HepG2 (cell line): ENCODE measurements at regions not wholly inside any gene's neighbourhood (a gene's known extent, or its start where the extent isn't known, plus 50 kb on each side); places are given as distances from the start of the nearest gene placed in this dataset.
A peak's percentile ranks its signal among the peaks of the same experiment; 100 is the strongest.

Experiments
- ADNP ChIP-seq: sonication (generic); formaldehyde crosslinking; IDR thresholded peaks from 2 replicates; pipeline ENCODE4 v1.4.0; 2020; ENCODE audit warnings: missing genetic modification reagents
- CC2D1A ChIP-seq: sonication (generic); formaldehyde crosslinking; IDR thresholded peaks from 2 replicates; pipeline ENCODE4 v1.8.1; 2023; ENCODE audit warnings: mild to moderate bottlenecking, missing genetic modification reagents
- ELF4 ChIP-seq: sonication (generic); formaldehyde crosslinking; IDR thresholded peaks from 2 replicates; pipeline ENCODE4 v1.5.0; 2020; ENCODE audit warnings: missing genetic modification reagents, mild to moderate bottlenecking, moderate library complexity, borderline replicate concordance
- KDM5A ChIP-seq: fragments of 200-600 bp; sonication (generic); IDR thresholded peaks from 2 replicates; pipeline ENCODE4 v1.7.0; 2018; ENCODE audit warnings: antibody characterized with exemption, mild to moderate bottlenecking, low read length, borderline replicate concordance
- KDM6A ChIP-seq: IDR thresholded peaks from 2 replicates; pipeline ENCODE4 v1.6.1; 2016; ENCODE audit warnings: low read depth
- MBNL3 ChIP-seq: fragments of 250-450 bp; sonication (Bioruptor Pico); conservative IDR thresholded peaks from 2 replicates; pipeline ENCODE4 v1.8.0; 2022; ENCODE audit warnings: mild to moderate bottlenecking, inconsistent platforms
- MXI1 ChIP-seq: IDR thresholded peaks from 3 replicates; pipeline ENCODE4 v1.6.1; 2012; ENCODE audit warnings: low read depth, low read length, inconsistent platforms, borderline replicate concordance
- PPARG ChIP-seq: conservative IDR thresholded peaks from 2 replicates; pipeline ENCODE4 v1.6.1; 2016; ENCODE audit warnings: missing biosample characterization, missing genetic modification reagents
- RARG ChIP-seq: sonication (generic); formaldehyde crosslinking; IDR thresholded peaks from 2 replicates; pipeline ENCODE4 v1.4.0; 2020; ENCODE audit warnings: low read depth, mild to moderate bottlenecking, missing genetic modification reagents
- ZKSCAN5 ChIP-seq: sonication (generic); formaldehyde crosslinking; IDR thresholded peaks from 2 replicates; pipeline ENCODE4 v1.5.1; 2020; ENCODE audit warnings: mild to moderate bottlenecking, missing genetic modification reagents
- ZNF30 ChIP-seq: sonication (generic); formaldehyde crosslinking; IDR thresholded peaks from 2 replicates; pipeline ENCODE4 v1.5.0; 2020; ENCODE audit warnings: mild to moderate bottlenecking, missing genetic modification reagents
- ZNF460 ChIP-seq: sonication (generic); formaldehyde crosslinking; IDR thresholded peaks from 2 replicates; pipeline ENCODE4 v1.5.1; 2020; ENCODE audit warnings: missing genetic modification reagents, mild to moderate bottlenecking, borderline replicate concordance
- ZNF607 ChIP-seq: sonication (generic); formaldehyde crosslinking; IDR thresholded peaks from 2 replicates; pipeline ENCODE4 v1.5.1; 2020; ENCODE audit warnings: missing genetic modification reagents, mild to moderate bottlenecking, borderline replicate concordance
- ZNF644 ChIP-seq: IDR thresholded peaks from 2 replicates; pipeline ENCODE4 v1.6.1; 2016; ENCODE audit warnings: low read depth
- ZNF724P ChIP-seq: sonication (generic); formaldehyde crosslinking; IDR thresholded peaks from 2 replicates; pipeline ENCODE4 v1.8.0; 2022; ENCODE audit warnings: missing genetic modification reagents, borderline replicate concordance
- ZNF766 ChIP-seq: sonication (generic); formaldehyde crosslinking; IDR thresholded peaks from 2 replicates; pipeline ENCODE4 v1.5.0; 2020; ENCODE audit warnings: missing genetic modification reagents, borderline replicate concordance
- TF ChIP-seq, protein P1 (sequence below), 2 experiments: IDR thresholded peaks; 2 replicates each; pipeline ENCODE4 v1.6.1; 2011 to 2012; ENCODE audit warnings: low read length in 2 of 2, borderline replicate concordance in 1 of 2, low read depth in 1 of 2, mild to moderate bottlenecking in 1 of 2, moderate library complexity in 1 of 2
- TF ChIP-seq, protein P2 (sequence below): sonication (generic); formaldehyde crosslinking; IDR thresholded peaks from 2 replicates; pipeline ENCODE4 v1.5.1; 2020; ENCODE audit warnings: mild to moderate bottlenecking, moderate library complexity, missing genetic modification reagents
- TF ChIP-seq, protein P3 (sequence below): sonication (generic); formaldehyde crosslinking; IDR thresholded peaks from 2 replicates; pipeline ENCODE4 v1.5.1; 2020; ENCODE audit warnings: mild to moderate bottlenecking, missing genetic modification reagents, moderate library complexity
- TF ChIP-seq, protein P4 (sequence below): IDR thresholded peaks from 2 replicates; pipeline ENCODE4 v1.6.1; 2012; ENCODE audit warnings: low read depth, low read length, improper control_type of control experiment

DNA sequence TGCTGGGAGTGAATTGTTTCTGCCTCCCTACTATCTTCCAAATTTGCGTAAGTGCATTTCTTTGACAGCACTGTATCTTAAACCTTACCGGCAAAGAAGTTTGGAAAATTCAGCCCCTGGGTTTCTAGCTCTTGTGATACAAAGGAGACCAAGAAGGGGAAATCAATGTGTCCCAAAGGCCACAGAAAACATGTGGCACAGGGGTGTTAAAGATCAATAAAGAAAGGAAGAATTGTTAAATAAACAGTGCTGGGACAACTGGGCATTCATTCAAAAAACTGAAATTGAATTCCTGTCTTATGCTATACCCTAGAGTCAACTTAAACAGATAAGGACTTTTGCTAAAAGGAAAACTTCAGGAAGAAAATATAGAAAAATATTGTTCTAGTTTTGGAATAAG is 328.1 kb downstream of the MAN2A1 start (continued):
- TF ChIP-seq ADNP (CRISPR knock-in tag): no peak
- TF ChIP-seq ZKSCAN5: no peak
- TF ChIP-seq, protein P1, sequence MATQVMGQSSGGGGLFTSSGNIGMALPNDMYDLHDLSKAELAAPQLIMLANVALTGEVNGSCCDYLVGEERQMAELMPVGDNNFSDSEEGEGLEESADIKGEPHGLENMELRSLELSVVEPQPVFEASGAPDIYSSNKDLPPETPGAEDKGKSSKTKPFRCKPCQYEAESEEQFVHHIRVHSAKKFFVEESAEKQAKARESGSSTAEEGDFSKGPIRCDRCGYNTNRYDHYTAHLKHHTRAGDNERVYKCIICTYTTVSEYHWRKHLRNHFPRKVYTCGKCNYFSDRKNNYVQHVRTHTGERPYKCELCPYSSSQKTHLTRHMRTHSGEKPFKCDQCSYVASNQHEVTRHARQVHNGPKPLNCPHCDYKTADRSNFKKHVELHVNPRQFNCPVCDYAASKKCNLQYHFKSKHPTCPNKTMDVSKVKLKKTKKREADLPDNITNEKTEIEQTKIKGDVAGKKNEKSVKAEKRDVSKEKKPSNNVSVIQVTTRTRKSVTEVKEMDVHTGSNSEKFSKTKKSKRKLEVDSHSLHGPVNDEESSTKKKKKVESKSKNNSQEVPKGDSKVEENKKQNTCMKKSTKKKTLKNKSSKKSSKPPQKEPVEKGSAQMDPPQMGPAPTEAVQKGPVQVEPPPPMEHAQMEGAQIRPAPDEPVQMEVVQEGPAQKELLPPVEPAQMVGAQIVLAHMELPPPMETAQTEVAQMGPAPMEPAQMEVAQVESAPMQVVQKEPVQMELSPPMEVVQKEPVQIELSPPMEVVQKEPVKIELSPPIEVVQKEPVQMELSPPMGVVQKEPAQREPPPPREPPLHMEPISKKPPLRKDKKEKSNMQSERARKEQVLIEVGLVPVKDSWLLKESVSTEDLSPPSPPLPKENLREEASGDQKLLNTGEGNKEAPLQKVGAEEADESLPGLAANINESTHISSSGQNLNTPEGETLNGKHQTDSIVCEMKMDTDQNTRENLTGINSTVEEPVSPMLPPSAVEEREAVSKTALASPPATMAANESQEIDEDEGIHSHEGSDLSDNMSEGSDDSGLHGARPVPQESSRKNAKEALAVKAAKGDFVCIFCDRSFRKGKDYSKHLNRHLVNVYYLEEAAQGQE (IDR thresholded peaks at IDR 0.05; ENCODE audit: borderline replicate concordance in 1 of 2, low read depth in 1 of 2, low read length in 2 of 2): 0 out of 4 replicates have a peak, but pooled peaks of 1 of the 2 experiments have one; percentile 23
- no peak for TF ChIP-seq ZNF766
- 0 out of 2 replicates have a peak, but pooled peaks have one; percentile 31 for TF ChIP-seq ELF4 (CRISPR knock-in tag)
- TF ChIP-seq RARG (CRISPR knock-in tag): no peak
- TF ChIP-seq ZNF644: no peak
- TF ChIP-seq KDM5A: no peak
- no peak for TF ChIP-seq ZNF724P (CRISPR knock-in tag)
- TF ChIP-seq CC2D1A (CRISPR knock-in tag): no peak
- TF ChIP-seq KDM6A (CRISPR knock-in tag): peak; percentile 58; the same call in 1 of the 2 replicates
- no peak for TF ChIP-seq ZNF460 (CRISPR knock-in tag)
- no peak for TF ChIP-seq MXI1
- 0 out of 2 replicates have a peak, but pooled peaks have one; percentile 59 for TF ChIP-seq PPARG
- TF ChIP-seq, protein P2, sequence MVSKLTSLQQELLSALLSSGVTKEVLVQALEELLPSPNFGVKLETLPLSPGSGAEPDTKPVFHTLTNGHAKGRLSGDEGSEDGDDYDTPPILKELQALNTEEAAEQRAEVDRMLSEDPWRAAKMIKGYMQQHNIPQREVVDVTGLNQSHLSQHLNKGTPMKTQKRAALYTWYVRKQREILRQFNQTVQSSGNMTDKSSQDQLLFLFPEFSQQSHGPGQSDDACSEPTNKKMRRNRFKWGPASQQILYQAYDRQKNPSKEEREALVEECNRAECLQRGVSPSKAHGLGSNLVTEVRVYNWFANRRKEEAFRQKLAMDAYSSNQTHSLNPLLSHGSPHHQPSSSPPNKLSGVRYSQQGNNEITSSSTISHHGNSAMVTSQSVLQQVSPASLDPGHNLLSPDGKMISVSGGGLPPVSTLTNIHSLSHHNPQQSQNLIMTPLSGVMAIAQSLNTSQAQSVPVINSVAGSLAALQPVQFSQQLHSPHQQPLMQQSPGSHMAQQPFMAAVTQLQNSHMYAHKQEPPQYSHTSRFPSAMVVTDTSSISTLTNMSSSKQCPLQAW (CRISPR knock-in tag): no peak
- TF ChIP-seq, protein P3, sequence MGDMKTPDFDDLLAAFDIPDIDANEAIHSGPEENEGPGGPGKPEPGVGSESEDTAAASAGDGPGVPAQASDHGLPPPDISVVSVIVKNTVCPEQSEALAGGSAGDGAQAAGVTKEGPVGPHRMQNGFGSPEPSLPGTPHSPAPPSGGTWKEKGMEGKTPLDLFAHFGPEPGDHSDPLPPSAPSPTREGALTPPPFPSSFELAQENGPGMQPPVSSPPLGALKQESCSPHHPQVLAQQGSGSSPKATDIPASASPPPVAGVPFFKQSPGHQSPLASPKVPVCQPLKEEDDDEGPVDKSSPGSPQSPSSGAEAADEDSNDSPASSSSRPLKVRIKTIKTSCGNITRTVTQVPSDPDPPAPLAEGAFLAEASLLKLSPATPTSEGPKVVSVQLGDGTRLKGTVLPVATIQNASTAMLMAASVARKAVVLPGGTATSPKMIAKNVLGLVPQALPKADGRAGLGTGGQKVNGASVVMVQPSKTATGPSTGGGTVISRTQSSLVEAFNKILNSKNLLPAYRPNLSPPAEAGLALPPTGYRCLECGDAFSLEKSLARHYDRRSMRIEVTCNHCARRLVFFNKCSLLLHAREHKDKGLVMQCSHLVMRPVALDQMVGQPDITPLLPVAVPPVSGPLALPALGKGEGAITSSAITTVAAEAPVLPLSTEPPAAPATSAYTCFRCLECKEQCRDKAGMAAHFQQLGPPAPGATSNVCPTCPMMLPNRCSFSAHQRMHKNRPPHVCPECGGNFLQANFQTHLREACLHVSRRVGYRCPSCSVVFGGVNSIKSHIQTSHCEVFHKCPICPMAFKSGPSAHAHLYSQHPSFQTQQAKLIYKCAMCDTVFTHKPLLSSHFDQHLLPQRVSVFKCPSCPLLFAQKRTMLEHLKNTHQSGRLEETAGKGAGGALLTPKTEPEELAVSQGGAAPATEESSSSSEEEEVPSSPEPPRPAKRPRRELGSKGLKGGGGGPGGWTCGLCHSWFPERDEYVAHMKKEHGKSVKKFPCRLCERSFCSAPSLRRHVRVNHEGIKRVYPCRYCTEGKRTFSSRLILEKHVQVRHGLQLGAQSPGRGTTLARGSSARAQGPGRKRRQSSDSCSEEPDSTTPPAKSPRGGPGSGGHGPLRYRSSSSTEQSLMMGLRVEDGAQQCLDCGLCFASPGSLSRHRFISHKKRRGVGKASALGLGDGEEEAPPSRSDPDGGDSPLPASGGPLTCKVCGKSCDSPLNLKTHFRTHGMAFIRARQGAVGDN (CRISPR knock-in tag): no peak
- TF ChIP-seq, protein P4, sequence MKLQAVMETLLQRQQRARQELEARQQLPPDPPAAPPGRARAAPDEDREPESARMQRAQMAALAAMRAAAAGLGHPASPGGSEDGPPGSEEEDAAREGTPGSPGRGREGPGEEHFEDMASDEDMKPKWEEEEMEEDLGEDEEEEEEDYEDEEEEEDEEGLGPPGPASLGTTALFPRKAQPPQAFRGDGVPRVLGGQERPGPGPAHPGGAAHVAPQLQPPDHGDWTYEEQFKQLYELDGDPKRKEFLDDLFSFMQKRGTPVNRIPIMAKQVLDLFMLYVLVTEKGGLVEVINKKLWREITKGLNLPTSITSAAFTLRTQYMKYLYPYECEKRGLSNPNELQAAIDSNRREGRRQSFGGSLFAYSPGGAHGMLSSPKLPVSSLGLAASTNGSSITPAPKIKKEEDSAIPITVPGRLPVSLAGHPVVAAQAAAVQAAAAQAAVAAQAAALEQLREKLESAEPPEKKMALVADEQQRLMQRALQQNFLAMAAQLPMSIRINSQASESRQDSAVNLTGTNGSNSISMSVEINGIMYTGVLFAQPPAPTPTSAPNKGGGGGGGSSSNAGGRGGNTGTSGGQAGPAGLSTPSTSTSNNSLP: no peak
- TF ChIP-seq ZNF30: no peak
- TF ChIP-seq MBNL3 (CRISPR knock-in tag): no peak
- TF ChIP-seq ZNF607 (CRISPR knock-in tag): no peak
